ENCODE measurements at regions not wholly inside any gene's neighbourhood (a gene's known extent, or its start where the extent isn't known, plus 50 kb on each side); places are given as distances from the start of the nearest gene placed in this dataset.

- no TSS peak for BruUV-seq (replicated peaks)
- no peaks in the 10 kb centered on the region for H3K27me3 ChIP-seq (replicated peaks; ENCODE audit: insufficient read depth, low read depth, low read length, poor library complexity)
- ChIA-PET POLR2A (ENCODE audit: low non-redundant PET) (no interaction called here), CTCF (interaction anchor here (0.5 to 1.5 kb wide), 2 partner anchors 88 to 165 kb away, joined by 3 to 5 read pairs; no protein-coding TSS in a partner anchor)
- no peak overlapping the region for H3K4me3 ChIP-seq (ENCODE audit: low read depth, low read length, poor library complexity, severe bottlenecking)
- H3K27ac ChIP-seq (ENCODE audit: low read depth, low read length, poor library complexity, severe bottlenecking), result no peak overlapping the region
- no peak for TF ChIP-seq EZH2 (IDR thresholded peaks at IDR 0.05; ENCODE audit: borderline replicate concordance, low read depth, low read length, poor library complexity, severe bottlenecking)
- TF ChIP-seq CTCF (conservative IDR thresholded peaks at IDR 0.05; ENCODE audit: low read depth, low read length), result peak; percentile 80
- intact Hi-C loops (cut with micrococcal nuclease; ENCODE audit: unreplicated experiment), result loop anchor here (2.0 to 10.0 kb wide), 2 partner anchors 94 to 518 kb away; no protein-coding TSS in a partner anchor
- no peaks in the 10 kb centered on the region for H3K9me3 ChIP-seq (ENCODE audit: low read depth, low read length, poor library complexity, severe bottlenecking)
- peak; percentile 76 for DNase-seq (ENCODE audit: low spot score)
- H3K4me1 ChIP-seq (ENCODE audit: insufficient read depth, low read length, poor library complexity, severe bottlenecking), result no peaks in the 10 kb centered on the region
- H3K36me3 ChIP-seq (ENCODE audit: insufficient read depth, low read length, poor library complexity, severe bottlenecking), result no peaks in the 10 kb centered on the region
Measured at GRCh38 chr1:79353224-79353623, 346.7 kb upstream of the ADGRL4 start.

GRCh38 chr1:79326875-79327274, 320.3 kb upstream of the ADGRL4 start:
- intact Hi-C loops (cut with micrococcal nuclease; ENCODE audit: unreplicated experiment), result no loop called here
- Histone ChIP-seq H3K27me3 (replicated peaks; ENCODE audit: insufficient read depth, low read depth, low read length, poor library complexity) (no peaks in the 10 kb centered on the region), H3K27ac (ENCODE audit: low read depth, low read length, poor library complexity, severe bottlenecking) (no peak overlapping the region), H3K4me1 (ENCODE audit: insufficient read depth, low read length, poor library complexity, severe bottlenecking) (peaks cover 12% of the 10 kb centered on the region), H3K4me3 (ENCODE audit: low read depth, low read length, poor library complexity, severe bottlenecking) (no peak overlapping the region), H3K9me3 (ENCODE audit: low read depth, low read length, poor library complexity, severe bottlenecking) (peaks cover 5% of the 10 kb centered on the region), H3K36me3 (ENCODE audit: insufficient read depth, low read length, poor library complexity, severe bottlenecking) (no peaks in the 10 kb centered on the region)
- no TSS peak for BruUV-seq (replicated peaks)
- ChIA-PET CTCF (no interaction called here), POLR2A (ENCODE audit: low non-redundant PET) (no interaction called here)
- no peak for TF ChIP-seq CTCF (conservative IDR thresholded peaks at IDR 0.05; ENCODE audit: low read depth, low read length)
- no peak for TF ChIP-seq EZH2 (IDR thresholded peaks at IDR 0.05; ENCODE audit: borderline replicate concordance, low read depth, low read length, poor library complexity, severe bottlenecking)
- DNase-seq (ENCODE audit: low spot score), result no peak

- no peaks in the 10 kb centered on the region for H3K36me3 ChIP-seq (ENCODE audit: insufficient read depth, low read length, poor library complexity, severe bottlenecking)
- no peak overlapping the region for H3K4me3 ChIP-seq (ENCODE audit: low read depth, low read length, poor library complexity, severe bottlenecking)
- no peak overlapping the region for H3K27ac ChIP-seq (ENCODE audit: low read depth, low read length, poor library complexity, severe bottlenecking)
- H3K4me1 ChIP-seq (ENCODE audit: insufficient read depth, low read length, poor library complexity, severe bottlenecking), result peaks cover 12% of the 10 kb centered on the region
- H3K27me3 ChIP-seq (replicated peaks; ENCODE audit: insufficient read depth, low read depth, low read length, poor library complexity), result no peaks in the 10 kb centered on the region
- BruUV-seq (replicated peaks), result no TSS peak
- H3K9me3 ChIP-seq (ENCODE audit: low read depth, low read length, poor library complexity, severe bottlenecking), result peaks cover 5% of the 10 kb centered on the region
- intact Hi-C loops (cut with micrococcal nuclease; ENCODE audit: unreplicated experiment), result no loop called here
- CTCF ChIA-PET, result no interaction called here
- POLR2A ChIA-PET (ENCODE audit: low non-redundant PET), result no interaction called here
- TF ChIP-seq EZH2 (IDR thresholded peaks at IDR 0.05; ENCODE audit: borderline replicate concordance, low read depth, low read length, poor library complexity, severe bottlenecking) (no peak), CTCF (conservative IDR thresholded peaks at IDR 0.05; ENCODE audit: low read depth, low read length) (no peak)
- DNase-seq (ENCODE audit: low spot score), result no peak
Measured at GRCh38 chr1:79325705-79326104, 319.2 kb upstream of the ADGRL4 start.

Measured in A673 (cell line).